HG03558 (cell line): ENCODE measurements at regions not wholly inside any gene's neighbourhood (a gene's known extent, or its start where the extent isn't known, plus 50 kb on each side); places are given as distances from the start of the nearest gene placed in this dataset.

Source experiments
- ATAC-seq: cut with Tn5 transposase; IDR thresholded peaks from one replicate; pipeline ENCODE4 v1.9.1; 2021; ENCODE audit warnings: moderate number of reproducible peaks; ENCODE audit not compliant: unreplicated experiment; ENCODE audit errors: extremely low read depth

GRCh38 chr10:3420527-3421469 is 248.2 kb upstream of the PITRM1 start:
- ATAC-seq: no peak

GRCh38 chr10:3419719-3420495 is 247.3 kb upstream of the PITRM1 start:
- ATAC-seq: no peak

- ATAC-seq: no peak
Measured at GRCh38 chr10:3418926-3419325, 246.3 kb upstream of the PITRM1 start.

GRCh38 chr10:3418041-3418754 is 245.6 kb upstream of the PITRM1 start:
- ATAC-seq: no peak

GRCh38 chr10:3417096-3417495 is 244.5 kb upstream of the PITRM1 start:
- ATAC-seq: no peak

- no peak for ATAC-seq
Measured at GRCh38 chr10:3415878-3416605, 243.5 kb upstream of the PITRM1 start.

GRCh38 chr10:3415038-3415736 is 242.6 kb upstream of the PITRM1 start:
- ATAC-seq: no peak

GRCh38 chr10:3414667-3415023 is 242.1 kb upstream of the PITRM1 start:
- no peak for ATAC-seq

- ATAC-seq: no peak
Measured at GRCh38 chr10:3413937-3414666, 241.5 kb upstream of the PITRM1 start.

- no peak for ATAC-seq
Measured at GRCh38 chr10:3412646-3413045, 240.1 kb upstream of the PITRM1 start.

GRCh38 chr10:3412071-3412582 is 239.5 kb upstream of the PITRM1 start:
- ATAC-seq: no peak

- no peak for ATAC-seq
Measured at GRCh38 chr10:3411044-3411443, 238.5 kb upstream of the PITRM1 start.

GRCh38 chr10:3409928-3410327 is 237.3 kb upstream of the PITRM1 start:
- no peak for ATAC-seq

- no peak for ATAC-seq
Measured at GRCh38 chr10:3408603-3409365, 236.2 kb upstream of the PITRM1 start.

- ATAC-seq: no peak
Measured at GRCh38 chr10:3407208-3407607, 234.6 kb upstream of the PITRM1 start.

GRCh38 chr10:3406556-3406955 is 234.0 kb upstream of the PITRM1 start:
- no peak for ATAC-seq

GRCh38 chr10:3404381-3404780 is 231.8 kb upstream of the PITRM1 start:
- no peak for ATAC-seq

GRCh38 chr10:3402187-3402751 is 229.7 kb upstream of the PITRM1 start:
- ATAC-seq: no peak
